ENCODE measurements at regions not wholly inside any gene's neighbourhood (a gene's known extent, or its start where the extent isn't known, plus 50 kb on each side); places are given as distances from the start of the nearest gene placed in this dataset.

GRCh38 chr10:110414548-110415309 is 83.0 kb upstream of the DUSP5 start (continued):
- TF ChIP-seq PML (IDR thresholded peaks at IDR 0.05; ENCODE audit: low read length) (peak; percentile 90), ZNF24 (IDR thresholded peaks at IDR 0.05) (0 out of 2 replicates have a peak, but pooled peaks have one; percentile 21), E2F8 (IDR thresholded peaks at IDR 0.05; ENCODE audit: low read depth, partially characterized antibody) (no peak), YY1 (IDR thresholded peaks at IDR 0.05; ENCODE audit: low read depth, low read length) (peak; percentile 63; the same call in 1 of the 2 replicates), RB1 (IDR thresholded peaks at IDR 0.05; ENCODE audit: borderline replicate concordance) (no peak), CREM (IDR thresholded peaks at IDR 0.05; ENCODE audit: low read depth) (peak; percentile 93), ZBTB40 (IDR thresholded peaks at IDR 0.05; ENCODE audit: borderline replicate concordance) (no peak; the same call in 1 of the 2 replicates), RCOR1 (conservative IDR thresholded peaks at IDR 0.05; ENCODE audit: low read depth, low read length) (no peak), SUPT20H (IDR thresholded peaks at IDR 0.05; ENCODE audit: borderline replicate concordance, control insufficient read depth, low read depth, low read length) (no peak), IRF3 (IDR thresholded peaks at IDR 0.05) (no peak), ZBTB11 (CRISPR knock-in tag; IDR thresholded peaks at IDR 0.05) (no peak), SMAD1 (IDR thresholded peaks at IDR 0.05; ENCODE audit: low read depth, partially characterized antibody) (no peak), STAT3 (IDR thresholded peaks at IDR 0.05; ENCODE audit: low read depth, low read length) (0 out of 2 replicates have a peak, but pooled peaks have one; percentile 69), EED (IDR thresholded peaks at IDR 0.05; ENCODE audit: low read depth) (peak; percentile 99), POLR2AphosphoS5 (IDR thresholded peaks at IDR 0.05; ENCODE audit: low read length) (peak; percentile 40), EP300 (IDR thresholded peaks at IDR 0.05; ENCODE audit: borderline replicate concordance in 1 of 2, control insufficient read depth in 1 of 2, low read depth in 2 of 2, low read length in 2 of 2) (peak; percentile 97 to 99), NR2C1 (IDR thresholded peaks at IDR 0.05) (peak; percentile 13), CREB1 (IDR thresholded peaks at IDR 0.05; ENCODE audit: low read depth) (peak; percentile 67), MTA3 (IDR thresholded peaks at IDR 0.05; ENCODE audit: borderline replicate concordance, low read length) (peak; percentile 97)
